M059J (cell line): ENCODE measurements at regions not wholly inside any gene's neighbourhood (a gene's known extent, or its start where the extent isn't known, plus 50 kb on each side); places are given as distances from the start of the nearest gene placed in this dataset.

Experiments
- DNase-seq: peaks from one replicate; pipeline ENCODE4 v3.0.0-alpha.2; 2012; ENCODE audit warnings: low read depth

DNA sequence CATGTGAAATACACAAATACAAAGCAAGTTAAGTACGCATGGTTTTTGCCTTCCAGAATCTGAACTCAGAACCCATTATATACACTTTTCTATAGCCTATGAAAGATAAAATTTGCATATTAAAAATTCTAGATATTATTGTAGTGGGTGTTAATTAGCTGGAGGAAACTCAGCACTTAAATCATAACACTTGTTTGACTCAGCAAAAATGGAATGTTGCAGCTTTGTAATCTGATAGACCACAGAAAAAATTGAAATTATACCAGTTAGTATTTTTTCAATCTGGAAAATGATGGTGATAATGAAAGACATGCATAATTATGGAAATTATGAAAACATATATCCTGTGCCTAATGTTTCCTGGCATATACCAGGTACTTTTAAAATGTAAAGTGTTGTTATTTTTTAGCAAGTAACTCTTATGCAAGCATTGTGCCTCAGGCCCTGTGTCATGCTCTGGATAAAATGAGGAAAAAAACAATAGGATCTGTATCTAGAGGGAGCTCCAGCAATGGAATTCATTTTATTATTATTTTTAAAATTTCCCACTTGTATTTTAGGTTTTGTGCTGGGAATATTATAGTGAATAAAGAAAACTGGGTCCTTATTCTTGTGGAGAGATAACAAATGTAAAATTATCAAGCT lies 490.4 kb upstream of the SEMA3A start:
- DNase-seq: no peak

DNA sequence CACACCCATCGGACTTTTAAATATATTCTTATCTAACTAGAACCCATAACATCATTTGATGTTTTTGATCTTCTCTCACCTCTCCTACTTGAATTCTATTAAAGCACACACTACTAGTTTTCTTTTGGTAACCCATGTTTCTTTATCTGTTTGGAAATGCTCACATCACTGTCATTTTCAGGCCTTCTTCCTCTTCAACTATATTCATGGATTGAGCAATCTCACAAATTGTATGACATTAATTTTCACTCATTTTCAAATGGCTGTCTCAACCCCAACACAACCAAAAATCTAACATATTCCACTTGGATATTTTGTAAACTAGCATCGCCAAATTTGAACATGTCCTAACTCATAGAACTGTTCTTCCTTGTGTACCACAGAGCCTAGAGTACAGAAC lies 488.0 kb upstream of the SEMA3A start:
- DNase-seq: no peak

DNA sequence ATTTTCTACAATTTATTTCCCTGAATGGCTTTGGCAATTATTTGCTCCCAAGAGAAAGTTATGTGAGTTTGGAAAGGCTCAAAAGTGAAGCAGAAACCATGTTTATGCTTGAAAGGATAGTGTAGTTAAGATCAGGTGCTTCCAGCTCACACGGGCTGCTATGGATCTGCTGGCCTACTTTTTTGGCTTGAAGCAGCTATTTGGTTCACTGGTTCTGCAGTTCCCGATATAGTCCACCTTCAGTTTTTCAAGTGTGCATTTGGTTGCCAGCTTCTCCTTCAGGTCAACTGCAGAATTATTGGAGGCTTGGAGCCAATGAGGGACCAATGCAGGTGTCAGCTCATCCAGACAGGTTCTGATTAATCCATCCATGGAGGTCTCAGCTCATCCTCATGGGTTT lies 484.3 kb upstream of the SEMA3A start:
- DNase-seq: no peak

DNA sequence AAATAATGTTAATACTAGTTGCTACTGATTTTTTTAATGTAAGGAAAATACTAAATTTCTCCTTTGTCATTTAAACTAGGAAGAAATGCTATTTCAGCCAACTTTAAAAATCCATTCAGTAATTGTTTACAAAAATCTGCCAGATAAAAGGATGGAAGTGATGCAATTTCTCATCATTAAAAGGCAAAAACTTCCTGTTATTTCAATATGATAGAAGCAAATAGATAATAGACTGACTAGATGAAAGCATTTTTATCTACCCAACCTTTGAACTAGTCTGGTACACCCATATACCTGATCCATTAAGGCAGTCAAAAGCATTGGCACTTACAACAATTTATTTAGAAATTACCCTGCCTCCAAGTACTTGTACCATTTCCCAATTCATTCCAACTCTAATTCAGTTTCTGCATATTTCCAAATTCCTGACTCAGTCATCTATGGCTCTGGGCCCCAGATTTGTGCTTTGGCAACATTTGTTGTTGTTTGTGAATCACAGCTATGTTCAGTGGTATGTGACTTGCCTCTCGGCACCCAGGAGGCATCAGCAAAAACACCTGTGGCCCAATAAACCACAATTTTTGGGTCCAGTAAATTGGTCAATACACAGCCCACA lies 482.6 kb upstream of the SEMA3A start:
- no peak for DNase-seq

DNA sequence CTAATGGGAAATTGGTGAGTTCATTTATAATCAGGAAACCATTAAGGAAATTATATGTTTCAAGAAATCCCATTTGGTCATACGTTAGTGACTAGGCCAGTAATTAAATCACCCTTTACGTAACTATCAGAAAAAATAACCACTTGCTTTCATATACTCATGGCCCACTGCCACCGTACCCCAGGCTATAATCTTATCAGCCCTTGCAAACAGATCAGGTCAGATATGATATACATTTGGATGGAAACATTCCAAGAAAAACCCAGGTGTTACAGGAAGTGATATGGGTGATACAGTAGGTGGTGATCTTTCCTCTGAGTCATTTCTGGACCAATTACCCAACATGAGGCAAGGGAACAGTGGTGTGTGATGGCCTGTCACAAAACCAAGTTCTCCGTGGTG lies 481.0 kb upstream of the SEMA3A start:
- peak; percentile 45 for DNase-seq

DNA sequence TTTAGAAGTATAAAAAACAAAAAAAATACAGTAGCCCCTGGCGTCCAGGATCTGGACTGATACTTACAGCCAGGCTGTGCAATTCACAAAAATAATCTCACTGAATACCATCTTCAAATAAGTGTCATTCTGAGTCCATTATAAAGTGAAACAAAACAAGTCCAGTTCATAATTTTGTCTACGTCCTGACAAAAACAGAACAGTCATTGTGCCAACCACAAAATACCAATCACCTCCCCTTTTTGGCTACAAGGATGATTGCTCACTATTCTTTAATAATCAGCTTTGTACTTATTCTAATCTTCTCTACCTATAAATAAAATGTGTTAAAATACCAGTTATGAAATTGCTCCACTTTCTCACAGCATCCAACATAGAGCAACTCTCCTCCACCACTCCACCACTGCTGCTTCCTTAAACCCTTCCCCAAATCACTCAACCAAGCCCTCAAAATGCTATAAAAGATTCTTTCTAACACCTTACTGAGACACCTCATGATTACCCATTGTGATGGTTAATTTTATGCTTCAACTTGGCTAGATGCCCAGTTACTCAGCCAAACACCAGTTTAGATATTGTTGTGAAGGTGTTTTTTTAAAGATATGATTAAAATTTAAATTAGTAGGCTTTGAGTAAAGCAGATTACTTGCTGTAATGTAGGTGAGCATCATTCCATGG lies 479.8 kb upstream of the SEMA3A start:
- DNase-seq: peak; percentile 46

DNA sequence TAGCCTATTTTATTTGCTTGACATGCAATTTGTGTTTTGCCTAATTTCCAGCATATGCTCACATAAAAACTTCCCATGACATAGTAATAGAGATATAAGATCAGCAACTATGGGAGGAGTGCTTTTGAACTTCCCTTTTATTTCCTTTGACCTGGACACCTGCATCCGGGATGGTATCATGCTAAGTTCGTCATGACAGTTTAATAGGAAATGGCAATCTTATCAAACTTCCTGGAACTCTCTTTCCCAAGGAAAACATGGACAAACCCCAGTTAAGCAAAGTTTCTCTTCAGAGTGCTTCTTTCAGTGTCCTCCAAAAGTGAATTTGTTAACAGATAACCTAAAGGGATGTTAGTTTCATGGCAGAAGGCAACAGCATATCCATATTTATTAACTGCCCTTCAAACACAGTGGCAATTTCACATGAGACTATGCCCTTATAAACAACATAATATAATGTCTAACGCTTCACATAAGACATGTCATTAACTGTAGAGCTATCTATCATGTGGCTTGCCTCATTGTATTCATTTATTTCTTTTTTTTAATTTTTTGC lies 474.7 kb upstream of the SEMA3A start:
- no peak for DNase-seq

DNA sequence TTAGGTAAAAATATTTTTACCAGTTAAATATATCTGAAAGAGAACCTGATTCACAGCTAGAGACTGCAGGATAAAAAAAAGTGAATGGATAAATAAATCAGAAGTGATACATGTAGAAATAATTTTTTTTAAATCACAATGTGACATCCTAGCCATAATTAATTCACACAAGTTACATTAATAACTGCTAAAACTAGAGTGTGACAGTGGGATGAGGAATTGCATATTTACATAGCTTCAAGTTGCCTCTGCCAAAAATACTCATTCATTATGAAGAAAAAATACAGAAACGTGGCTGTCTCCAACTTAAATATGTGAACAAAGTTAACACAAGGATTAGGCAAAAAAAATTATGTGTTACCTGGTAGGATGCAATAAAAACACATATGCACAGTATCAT lies 473.5 kb upstream of the SEMA3A start:
- no peak for DNase-seq

DNA sequence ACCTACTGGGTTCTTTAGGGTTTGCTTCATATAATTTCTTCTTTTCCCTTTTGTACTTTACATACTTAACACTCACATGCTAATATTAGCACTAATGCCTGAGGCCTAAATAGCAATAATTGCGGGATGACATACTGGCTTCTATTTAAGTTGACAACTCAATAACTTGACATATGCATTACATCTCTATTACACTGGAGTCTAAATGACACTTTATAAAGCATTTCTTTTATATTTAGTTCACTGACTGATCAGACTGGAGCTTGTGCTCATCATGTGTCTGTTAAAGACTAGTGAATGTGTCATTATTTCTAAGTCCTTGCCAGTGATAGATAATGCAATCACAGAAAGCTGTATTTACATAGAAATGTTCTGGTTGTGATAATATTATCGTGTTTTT lies 472.1 kb upstream of the SEMA3A start:
- no peak for DNase-seq

DNA sequence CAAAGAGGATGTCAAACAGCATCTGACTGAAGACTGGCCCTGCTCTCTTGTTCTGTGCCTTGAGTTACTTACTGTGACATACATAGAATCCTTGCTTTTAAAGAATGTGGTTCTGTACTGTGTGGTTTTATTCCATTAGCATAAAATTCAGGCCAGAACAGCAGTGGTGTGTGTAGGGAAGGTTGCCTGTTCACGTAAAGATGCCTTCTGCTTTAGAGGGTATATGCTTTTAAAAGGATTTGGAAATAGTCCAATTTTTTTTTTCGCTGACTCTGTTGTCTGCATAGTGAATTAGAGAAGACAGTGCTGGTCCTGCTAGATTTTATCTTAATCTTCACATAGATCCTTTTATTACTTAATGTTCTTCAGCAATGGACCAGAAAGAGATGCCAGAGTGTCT lies 470.8 kb upstream of the SEMA3A start:
- no peak for DNase-seq

DNA sequence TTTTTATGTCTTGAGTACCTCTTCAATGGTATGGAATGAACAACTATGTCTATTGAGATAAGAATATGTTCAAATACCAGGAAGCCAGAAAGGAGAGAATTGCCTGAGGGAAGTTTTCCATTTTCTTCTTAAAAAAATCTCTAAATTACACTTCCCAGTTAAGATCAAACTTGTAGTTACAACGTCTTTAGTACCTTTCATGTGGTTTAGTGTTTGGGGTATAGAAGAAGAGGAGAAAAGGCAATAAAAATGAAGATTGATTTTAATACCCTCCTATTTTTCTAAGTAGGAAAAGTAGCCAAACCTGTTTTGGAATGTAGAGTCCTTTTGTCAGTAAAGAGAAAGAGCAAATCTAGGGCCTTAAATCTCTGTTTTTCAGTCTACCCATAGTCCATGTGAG lies 470.0 kb upstream of the SEMA3A start:
- peak; percentile 15 for DNase-seq

DNA sequence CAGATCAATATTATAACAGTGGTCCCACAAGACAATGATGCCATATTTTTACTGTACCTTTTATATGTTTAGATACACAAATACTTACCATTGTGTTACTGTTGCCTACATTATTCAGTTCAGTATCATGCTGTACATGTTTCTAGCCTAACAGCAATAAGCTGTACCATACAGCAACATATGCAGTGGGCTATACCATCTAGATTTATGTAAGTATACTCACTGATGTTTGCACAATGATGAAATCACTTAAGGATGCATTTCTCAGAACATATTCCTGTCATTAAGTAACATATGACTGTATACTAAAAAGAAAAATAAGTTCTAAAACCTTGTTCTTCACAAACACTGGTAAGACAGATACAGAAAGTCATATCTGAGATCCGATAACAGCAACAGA lies 468.6 kb upstream of the SEMA3A start:
- DNase-seq: no peak

DNA sequence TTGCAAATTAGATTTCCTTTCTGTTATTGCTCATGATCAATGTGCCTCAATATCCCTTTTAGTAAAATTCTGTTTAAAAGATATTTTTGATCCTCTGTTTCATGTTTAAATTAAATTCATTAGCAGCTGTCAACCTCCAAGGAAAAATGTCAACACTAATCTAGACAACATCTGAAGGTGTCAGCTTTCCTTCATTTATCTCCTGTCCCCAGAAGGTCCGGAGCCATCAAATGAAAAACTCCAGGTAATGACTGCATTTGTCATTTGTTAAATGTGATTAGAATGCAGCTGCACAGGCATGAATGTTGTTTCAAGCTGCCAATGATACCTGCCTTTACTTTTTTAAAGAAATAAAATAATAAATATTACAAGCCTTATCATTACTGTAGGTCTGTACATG lies 463.7 kb upstream of the SEMA3A start:
- no peak for DNase-seq

DNA sequence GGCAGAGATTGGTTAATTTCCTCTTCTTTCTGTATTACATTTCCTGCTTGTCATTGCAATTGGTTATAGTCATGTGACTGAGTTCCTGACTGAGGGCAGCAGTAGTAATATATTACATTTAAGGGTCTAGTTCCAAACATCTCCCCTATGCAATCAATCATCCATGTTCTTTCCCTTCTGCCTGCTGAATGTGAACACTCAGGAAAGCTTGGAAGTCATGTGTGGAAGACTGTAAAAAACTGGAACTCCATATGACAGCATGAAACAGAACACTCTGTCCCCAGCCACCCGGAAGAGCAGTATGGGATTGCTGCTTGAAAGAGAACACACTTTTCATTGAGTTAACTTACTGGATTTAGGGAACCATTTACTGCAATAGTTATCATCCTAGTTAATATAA lies 459.7 kb upstream of the SEMA3A start:
- no peak for DNase-seq

DNA sequence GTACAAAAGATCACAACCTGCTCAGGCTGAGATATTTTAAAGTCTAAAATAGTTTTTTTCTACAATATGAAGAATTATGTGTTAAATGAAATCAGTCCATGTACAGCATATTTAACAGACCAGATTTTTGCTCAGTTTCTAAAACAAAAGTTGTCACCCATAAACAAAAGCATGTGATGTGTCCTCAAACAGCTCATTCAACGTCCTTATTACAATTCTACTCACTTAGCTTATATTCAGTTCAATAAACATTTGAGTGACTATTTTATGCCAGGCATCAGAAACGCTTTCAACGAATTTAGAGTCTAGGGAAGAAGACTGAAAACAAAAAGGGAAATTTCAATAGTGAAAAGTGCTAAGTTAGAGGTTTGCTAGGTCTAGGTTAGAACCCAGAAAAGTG lies 457.3 kb upstream of the SEMA3A start:
- DNase-seq: no peak

DNA sequence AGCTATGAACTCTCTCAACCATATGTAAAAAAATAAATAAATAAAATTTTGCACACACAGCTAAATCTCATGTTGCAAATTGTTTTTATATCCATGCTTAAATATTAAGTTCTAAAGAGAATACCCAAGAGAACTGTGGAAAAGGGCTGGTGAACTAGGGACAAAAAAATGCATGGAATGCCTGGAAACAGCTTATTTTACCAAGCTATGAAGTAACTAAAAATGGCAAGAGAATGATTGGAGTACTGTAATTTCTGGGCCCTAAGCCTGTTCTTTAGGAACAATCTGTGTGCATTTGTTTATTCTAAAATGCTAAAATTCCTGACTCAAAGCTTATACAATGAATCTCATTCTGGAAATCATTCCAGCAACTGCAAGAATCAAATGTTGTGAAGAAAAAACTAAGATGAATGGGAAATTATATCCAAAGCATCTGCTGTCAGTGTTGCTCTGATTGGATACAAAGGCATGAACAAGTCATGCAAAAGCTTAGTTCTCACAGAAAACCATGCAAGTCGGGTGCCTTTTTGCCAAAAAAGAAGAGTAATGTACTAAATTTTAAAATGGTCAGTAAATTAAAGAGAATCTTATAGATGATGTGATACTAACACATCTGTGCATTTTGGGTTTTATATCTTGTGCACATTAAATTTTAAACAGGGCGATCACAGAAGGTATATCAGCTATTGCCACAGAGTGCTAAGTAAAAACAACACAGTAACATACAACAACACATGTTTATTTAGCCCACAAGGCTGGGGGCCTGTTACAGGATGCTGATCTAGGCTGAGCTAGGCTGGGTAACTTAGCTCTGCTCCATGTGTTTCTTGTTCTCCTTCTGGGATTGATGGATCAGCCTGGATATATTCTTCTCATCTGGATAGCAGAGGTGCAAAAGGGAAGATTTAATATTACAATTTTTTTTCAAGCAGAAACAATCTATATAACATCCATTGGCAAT lies 453.5 kb upstream of the SEMA3A start:
- peak; percentile 80 for DNase-seq

DNA sequence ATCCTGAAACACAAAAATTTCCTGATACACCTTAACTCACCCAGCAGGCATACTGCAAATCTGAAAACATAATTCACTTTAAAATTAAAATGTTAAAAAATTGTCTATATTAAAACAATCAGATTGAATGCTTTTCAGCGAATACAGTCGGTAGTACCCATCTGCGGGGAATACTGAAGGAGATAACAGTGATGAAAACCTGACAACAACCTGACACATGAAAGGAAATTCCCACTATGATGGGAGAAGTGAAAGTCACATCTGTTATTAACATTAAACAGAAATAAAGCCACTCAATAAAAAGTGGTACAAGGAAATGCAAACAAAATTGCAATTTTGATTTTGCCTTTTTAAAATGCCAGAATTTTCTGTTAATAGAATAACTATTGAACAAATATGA lies 448.0 kb upstream of the SEMA3A start:
- no peak for DNase-seq

DNA sequence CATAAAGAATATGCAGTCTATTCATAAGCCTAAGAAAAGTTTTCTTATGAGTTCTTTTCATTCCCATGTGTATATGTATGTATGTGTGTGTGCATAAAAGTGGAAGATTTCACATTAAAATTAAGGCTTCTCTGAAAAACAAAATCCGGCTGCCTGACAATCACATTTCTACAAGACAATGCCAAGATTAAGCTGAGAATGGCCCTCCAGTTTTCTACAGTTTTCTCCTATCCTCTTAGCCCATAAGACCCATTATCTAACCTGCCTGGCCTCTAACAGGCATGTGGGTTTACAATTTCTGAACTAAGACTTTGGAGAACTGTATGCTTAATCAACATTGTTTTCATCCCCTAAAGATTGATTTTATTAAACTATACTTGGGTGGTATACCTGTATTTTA lies 446.0 kb upstream of the SEMA3A start:
- DNase-seq: no peak

DNA sequence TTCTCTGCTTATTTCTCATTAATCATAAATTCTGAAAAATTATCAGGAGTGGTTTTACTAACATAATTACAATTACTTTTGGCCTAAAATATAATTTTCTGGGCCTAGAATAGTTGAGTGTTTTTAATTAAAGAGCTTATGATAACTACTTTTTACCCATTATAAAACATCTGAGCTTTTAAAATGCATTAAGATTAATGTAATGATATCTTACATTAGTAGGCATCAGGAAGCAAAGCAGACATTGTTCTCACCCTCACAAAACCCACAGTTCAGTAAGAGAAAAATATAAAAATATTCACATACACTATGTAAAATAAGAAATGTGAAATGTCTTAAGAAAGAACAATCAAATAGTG lies 443.7 kb upstream of the SEMA3A start:
- DNase-seq: no peak

DNA sequence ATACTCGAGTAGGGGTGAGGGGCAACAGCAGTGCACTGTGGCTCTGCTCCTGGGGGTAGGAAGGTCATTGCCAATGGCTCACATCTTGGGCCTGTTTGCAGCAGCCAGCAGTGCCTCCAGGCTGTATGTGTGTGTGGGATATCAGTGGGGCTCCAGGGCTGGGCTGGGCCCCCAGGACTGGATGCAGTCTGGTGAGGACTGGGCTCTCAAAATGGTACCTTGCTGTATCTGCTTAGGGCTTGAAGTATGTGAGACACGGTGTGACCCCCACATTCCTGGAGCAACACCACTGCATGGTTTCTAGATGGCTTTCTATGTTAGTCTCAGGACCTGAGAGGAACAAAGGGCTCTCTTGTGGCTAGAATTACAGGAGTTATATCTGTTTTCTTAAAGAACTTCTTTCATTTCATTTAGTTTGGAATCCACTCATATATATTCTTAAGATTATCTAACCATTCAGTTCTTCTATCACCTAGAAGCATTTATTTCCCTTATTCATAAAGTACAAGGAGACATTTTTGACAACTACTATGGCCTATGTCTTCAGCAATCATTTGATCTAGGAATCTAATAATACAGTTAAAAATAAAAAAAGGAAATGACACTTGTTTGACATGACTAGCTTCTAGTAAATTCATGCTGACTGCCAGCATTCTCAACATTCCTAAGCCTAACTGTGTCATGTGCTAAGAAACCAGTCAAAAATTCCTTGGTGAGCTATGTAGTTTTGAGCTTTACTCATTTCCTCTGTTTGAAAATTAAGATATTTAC lies 443.2 kb upstream of the SEMA3A start:
- DNase-seq: peak; percentile 93

DNA sequence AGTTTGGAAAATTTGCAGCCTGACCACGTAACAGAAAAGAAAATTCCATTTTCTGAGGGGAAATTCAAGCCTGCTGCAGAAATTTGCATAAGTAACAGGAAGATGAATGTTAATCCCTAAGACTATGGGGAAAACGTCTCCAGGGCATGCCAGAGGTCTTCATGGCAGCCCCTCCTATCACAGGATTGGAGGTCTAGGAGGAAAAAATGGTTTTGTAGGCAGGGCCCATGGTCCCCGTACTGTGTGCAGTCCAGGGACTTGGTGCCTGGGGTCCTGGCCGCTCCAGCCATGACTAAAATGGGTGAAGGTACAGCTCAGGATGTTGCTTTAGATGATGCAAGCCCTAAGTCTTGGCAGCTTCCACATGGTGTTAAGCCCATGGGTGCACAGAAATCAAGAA lies 437.3 kb upstream of the SEMA3A start:
- no peak for DNase-seq
